ENCODE measurements at regions not wholly inside any gene's neighbourhood (a gene's known extent, or its start where the extent isn't known, plus 50 kb on each side); places are given as distances from the start of the nearest gene placed in this dataset.

DNA sequence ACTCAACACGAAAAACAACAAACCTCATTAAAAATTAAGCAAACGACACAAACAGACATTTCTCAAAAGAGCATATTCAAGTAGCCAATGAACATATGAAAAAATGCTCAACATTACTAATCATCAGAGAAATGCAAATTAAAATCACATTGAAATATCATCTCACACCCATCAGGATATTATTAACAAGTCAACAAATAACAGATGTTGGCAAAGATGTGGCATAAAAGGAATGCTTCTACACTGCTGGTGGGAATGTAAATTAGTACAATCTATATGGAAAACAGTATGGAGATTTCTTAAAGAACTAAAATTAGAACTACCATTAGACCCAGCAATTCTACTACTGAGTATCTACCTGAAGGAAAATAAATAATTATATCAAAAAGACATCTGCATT is 182.2 kb downstream of the KITLG start:
- Histone ChIP-seq H3K36me3 (no peaks in the 10 kb centered on the region), H3K4me1 (peaks cover 0 to 18% (median 14%) of the 10 kb centered on the region in 4 donors), H3K27me3 (no peaks in the 10 kb centered on the region), H3K9me3 (no peaks in the 10 kb centered on the region), H3K4me3 (no peak overlapping the region), H3K27ac (no peak overlapping the region)
- 94 to 97% methylated on average over 2 of the region's 2 CpGs for WGBS, 2 donors
- no peak for TF ChIP-seq EP300 (IDR thresholded peaks at IDR 0.05)
- TF ChIP-seq POLR2AphosphoS5 (IDR thresholded peaks at IDR 0.05): no peak
- TF ChIP-seq, protein P1, sequence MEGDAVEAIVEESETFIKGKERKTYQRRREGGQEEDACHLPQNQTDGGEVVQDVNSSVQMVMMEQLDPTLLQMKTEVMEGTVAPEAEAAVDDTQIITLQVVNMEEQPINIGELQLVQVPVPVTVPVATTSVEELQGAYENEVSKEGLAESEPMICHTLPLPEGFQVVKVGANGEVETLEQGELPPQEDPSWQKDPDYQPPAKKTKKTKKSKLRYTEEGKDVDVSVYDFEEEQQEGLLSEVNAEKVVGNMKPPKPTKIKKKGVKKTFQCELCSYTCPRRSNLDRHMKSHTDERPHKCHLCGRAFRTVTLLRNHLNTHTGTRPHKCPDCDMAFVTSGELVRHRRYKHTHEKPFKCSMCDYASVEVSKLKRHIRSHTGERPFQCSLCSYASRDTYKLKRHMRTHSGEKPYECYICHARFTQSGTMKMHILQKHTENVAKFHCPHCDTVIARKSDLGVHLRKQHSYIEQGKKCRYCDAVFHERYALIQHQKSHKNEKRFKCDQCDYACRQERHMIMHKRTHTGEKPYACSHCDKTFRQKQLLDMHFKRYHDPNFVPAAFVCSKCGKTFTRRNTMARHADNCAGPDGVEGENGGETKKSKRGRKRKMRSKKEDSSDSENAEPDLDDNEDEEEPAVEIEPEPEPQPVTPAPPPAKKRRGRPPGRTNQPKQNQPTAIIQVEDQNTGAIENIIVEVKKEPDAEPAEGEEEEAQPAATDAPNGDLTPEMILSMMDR (IDR thresholded peaks at IDR 0.05): no peak
- no peak for TF ChIP-seq POLR2A (IDR thresholded peaks at IDR 0.05)
- intact Hi-C loops (cut with DNase I): loop anchor here (10.0 kb wide), 1 partner anchor 77 kb away; no protein-coding TSS in a partner anchor
- no peak for DNase-seq

DNA sequence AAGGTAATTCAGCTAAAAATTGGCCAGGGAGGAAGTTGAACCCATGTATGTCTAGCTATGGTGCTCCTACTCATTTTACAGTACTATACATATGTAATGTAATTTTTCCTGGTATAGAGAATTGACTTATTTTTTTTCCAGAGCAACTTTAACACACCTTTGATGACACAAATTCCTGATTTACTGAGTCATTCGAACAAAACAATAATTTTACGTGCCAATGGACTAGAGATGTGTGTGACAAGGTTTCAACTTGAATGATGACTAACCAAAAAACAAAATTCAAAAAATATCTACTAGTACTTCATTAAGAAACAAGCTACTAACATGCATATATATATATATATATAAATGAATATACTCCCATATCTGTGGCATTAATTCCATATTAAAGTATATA is 180.5 kb downstream of the KITLG start:
- DNase-seq: no peak
- Histone ChIP-seq H3K36me3 (no peaks in the 10 kb centered on the region), H3K9me3 (no peaks in the 10 kb centered on the region), H3K4me1 (peaks cover 0 to 18% (median 14%) of the 10 kb centered on the region in 4 donors), H3K27me3 (no peaks in the 10 kb centered on the region), H3K27ac (no peak overlapping the region), H3K4me3 (no peak overlapping the region)
- intact Hi-C loops (cut with DNase I): loop anchor here (10.0 kb wide), 1 partner anchor 75 kb away; no protein-coding TSS in a partner anchor
- TF ChIP-seq POLR2AphosphoS5 (IDR thresholded peaks at IDR 0.05): no peak
- WGBS, 2 donors: 76 to 89% methylated on average over 2 of the region's 2 CpGs

DNA sequence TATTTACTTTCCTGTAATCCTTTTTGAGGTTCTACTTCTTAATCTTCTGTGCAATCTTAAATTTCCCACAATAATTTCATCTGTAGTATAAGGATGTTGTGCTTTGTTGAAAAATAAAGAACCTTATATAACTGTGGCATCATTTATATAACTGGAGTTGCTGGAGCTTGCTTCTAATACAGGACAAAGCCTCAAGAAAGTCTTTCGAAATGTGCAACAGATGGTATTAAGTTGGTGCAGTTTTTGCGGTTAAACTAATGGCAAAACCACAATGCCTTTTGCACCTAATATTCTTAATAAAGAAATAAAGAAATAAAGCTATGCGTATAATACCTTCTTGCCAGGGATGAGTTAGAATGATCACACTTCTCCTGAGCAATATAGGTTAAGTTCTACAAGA is 180.0 kb downstream of the KITLG start:
- Histone ChIP-seq H3K4me1 (peaks cover 0 to 18% (median 14%) of the 10 kb centered on the region in 4 donors), H3K9me3 (no peaks in the 10 kb centered on the region), H3K4me3 (no peak overlapping the region), H3K27ac (no peak overlapping the region), H3K27me3 (no peaks in the 10 kb centered on the region), H3K36me3 (no peaks in the 10 kb centered on the region)
- intact Hi-C loops (cut with DNase I): no loop called here
- WGBS, 2 donors: 88 to 93% methylated on average over 3 of the region's 3 CpGs
- TF ChIP-seq POLR2A (IDR thresholded peaks at IDR 0.05): no peak
- no peak for TF ChIP-seq EP300 (IDR thresholded peaks at IDR 0.05)
- no peak for TF ChIP-seq POLR2AphosphoS5 (IDR thresholded peaks at IDR 0.05)
- TF ChIP-seq, protein P1 (IDR thresholded peaks at IDR 0.05): no peak
- no peak for DNase-seq

DNA sequence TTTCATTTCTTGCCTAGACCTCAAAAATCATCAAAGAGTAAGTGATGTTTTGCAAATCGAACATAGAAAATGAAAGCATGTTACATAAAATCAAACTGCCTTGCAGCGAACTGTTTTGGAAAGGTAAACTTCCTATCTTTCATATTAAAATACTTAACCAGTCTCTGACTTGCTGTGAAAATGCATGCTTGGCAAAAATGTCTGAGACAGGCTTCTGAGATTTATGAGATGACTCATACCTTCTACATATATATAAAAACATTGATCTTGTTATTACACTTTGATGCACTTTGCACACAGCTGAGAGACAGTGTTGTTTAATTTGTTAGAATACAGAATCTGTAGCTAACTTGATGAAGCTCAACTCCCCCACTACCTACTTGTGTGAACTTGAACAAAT is 179.1 kb downstream of the KITLG start:
- WGBS, 2 donors: 11 to 30% methylated on average over 2 of the region's 2 CpGs
- no peaks in the 10 kb centered on the region for H3K27me3 ChIP-seq
- H3K4me3 ChIP-seq: no peak overlapping the region
- no peaks in the 10 kb centered on the region for H3K9me3 ChIP-seq
- no peaks in the 10 kb centered on the region for H3K36me3 ChIP-seq
- H3K4me1 ChIP-seq: peaks cover 0 to 18% (median 14%) of the 10 kb centered on the region in 4 donors
- TF ChIP-seq POLR2AphosphoS5 (IDR thresholded peaks at IDR 0.05) (no peak), POLR2A (IDR thresholded peaks at IDR 0.05) (no peak), EP300 (IDR thresholded peaks at IDR 0.05) (no peak)
- TF ChIP-seq, protein P1 (IDR thresholded peaks at IDR 0.05): no peak
- intact Hi-C loops (cut with DNase I): no loop called here
- DNase-seq: no peak
- H3K27ac ChIP-seq: peak overlapping the region in 3 of 4 donors; percentile 11 to 19 (median 13)

DNA sequence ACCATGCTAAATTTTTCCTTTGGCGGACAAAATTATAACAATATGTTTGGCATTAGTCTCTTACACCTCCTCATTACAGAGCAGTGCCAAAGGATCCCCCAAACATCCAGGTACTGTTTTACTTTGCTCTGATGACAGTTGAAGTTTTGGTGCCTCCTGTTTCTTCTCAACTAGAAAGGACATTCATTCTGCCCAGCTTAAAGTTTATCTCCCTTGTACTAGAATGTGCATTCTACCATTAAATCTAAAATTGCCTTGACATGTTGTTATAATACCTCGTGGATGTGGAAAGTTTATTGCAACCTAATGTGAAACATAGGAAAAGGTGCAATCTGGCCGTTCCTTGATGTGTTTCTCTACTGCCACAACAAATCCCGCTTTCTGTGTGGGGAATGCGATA is 173.4 kb downstream of the KITLG start:
- no peak overlapping the region for H3K4me3 ChIP-seq
- no peaks in the 10 kb centered on the region for H3K27me3 ChIP-seq
- H3K4me1 ChIP-seq: peaks cover 0 to 12% (median 5%) of the 10 kb centered on the region in 4 donors
- intact Hi-C loops (cut with DNase I): no loop called here
- no peak for DNase-seq
- 66 to 80% methylated on average over 5 of the region's 5 CpGs for WGBS, 2 donors
- no peaks in the 10 kb centered on the region for H3K36me3 ChIP-seq
- TF ChIP-seq EP300 (IDR thresholded peaks at IDR 0.05) (peak in 2 of 4 donors; percentile 34 to 56), POLR2A (IDR thresholded peaks at IDR 0.05) (no peak), POLR2AphosphoS5 (IDR thresholded peaks at IDR 0.05) (peak; percentile 82 to 96 (median 88))
- TF ChIP-seq, protein P1 (IDR thresholded peaks at IDR 0.05): no peak
- H3K27ac ChIP-seq: peak overlapping the region in 3 of 4 donors; percentile 1 to 32 (median 16)
- no peaks in the 10 kb centered on the region for H3K9me3 ChIP-seq
